ENCODE measurements at regions not wholly inside any gene's neighbourhood (a gene's known extent, or its start where the extent isn't known, plus 50 kb on each side); places are given as distances from the start of the nearest gene placed in this dataset.

DNA sequence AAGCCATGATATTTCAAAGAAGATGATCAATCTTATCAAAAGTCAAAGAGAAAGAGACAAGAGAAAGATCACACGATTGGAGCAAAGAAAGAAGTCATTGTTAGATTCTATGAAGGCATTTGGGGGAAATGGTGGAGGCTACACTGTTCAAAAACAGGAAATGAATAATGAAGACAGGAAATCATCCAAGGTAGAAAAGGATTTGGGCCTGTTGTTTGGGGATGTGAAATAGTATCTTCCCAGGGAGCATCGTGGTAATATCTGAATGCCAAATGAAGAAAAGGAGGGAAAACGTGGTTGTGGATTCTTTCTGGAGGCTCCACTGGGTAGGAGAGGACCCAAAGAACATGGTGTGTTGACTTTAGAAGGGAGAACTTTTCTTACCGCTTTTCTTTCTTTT, 482.4 kb downstream of the NLGN4X start (continued):
- TF ChIP-seq, protein P1, sequence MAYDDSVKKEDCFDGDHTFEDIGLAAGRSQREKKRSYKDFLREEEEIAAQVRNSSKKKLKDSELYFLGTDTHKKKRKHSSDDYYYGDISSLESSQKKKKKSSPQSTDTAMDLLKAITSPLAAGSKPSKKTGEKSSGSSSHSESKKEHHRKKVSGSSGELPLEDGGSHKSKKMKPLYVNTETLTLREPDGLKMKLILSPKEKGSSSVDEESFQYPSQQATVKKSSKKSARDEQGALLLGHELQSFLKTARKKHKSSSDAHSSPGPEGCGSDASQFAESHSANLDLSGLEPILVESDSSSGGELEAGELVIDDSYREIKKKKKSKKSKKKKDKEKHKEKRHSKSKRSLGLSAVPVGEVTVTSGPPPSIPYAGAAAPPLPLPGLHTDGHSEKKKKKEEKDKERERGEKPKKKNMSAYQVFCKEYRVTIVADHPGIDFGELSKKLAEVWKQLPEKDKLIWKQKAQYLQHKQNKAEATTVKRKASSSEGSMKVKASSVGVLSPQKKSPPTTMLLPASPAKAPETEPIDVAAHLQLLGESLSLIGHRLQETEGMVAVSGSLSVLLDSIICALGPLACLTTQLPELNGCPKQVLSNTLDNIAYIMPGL (CRISPR knock-in tag; IDR thresholded peaks at IDR 0.05; ENCODE audit: borderline replicate concordance): no peak
- no peak for TF ChIP-seq SREBF2 (IDR thresholded peaks at IDR 0.05)
- TF ChIP-seq GATA3 (IDR thresholded peaks at IDR 0.05; ENCODE audit: borderline replicate concordance): no peak

DNA sequence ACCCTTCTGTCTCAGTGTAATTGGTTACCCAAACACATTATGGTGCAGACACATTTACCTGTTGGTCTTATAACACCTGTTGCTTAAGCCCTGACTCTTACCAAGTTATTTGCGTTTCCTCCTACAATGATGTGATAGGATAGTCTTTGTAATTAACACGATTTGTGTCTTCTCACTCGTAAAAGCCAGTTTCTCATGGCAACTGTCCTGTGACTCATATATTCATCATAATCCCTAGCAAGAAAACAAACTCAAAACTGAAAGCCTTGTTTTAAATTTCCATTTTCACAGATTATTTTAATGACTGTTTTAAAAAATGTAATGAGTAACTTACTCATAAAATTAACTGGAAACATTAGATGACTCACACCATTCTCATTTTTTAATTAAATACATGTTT, 495.2 kb downstream of the NLGN4X start:
- ATAC-seq: no peak
- CTCF ChIA-PET: no interaction called here
- H3K9me3 ChIP-seq: no peaks in the 10 kb centered on the region
- POLR2A ChIA-PET: no interaction called here
- no peak overlapping the region for H3K27ac ChIP-seq
- no peak for FAIRE-seq
- no peak overlapping the region for H3K4me2 ChIP-seq
- H3K4me1 ChIP-seq: no peaks in the 10 kb centered on the region
- WGBS (ENCODE audit: missing lambda C conversion rate): 0% methylated on average over 3 of the region's 3 CpGs
- TF ChIP-seq CHD2 (IDR thresholded peaks at IDR 0.05; ENCODE audit: low read length, partially characterized antibody) (no peak), BHLHE40 (IDR thresholded peaks at IDR 0.05; ENCODE audit: low read depth, low read length) (no peak), CBX2 (IDR thresholded peaks at IDR 0.05; ENCODE audit: borderline replicate concordance, low read depth) (no peak), TP53 (CRISPR knock-in tag; IDR thresholded peaks at IDR 0.05) (no peak), MAZ (IDR thresholded peaks at IDR 0.05; ENCODE audit: borderline replicate concordance, low read depth, low read length) (no peak), HOXB5 (CRISPR knock-in tag; IDR thresholded peaks at IDR 0.05) (no peak), TFCP2L1 (CRISPR knock-in tag; IDR thresholded peaks at IDR 0.05) (no peak), JUNB (IDR thresholded peaks at IDR 0.05) (no peak), ZC3H11A (IDR thresholded peaks at IDR 0.05) (no peak), HDAC2 (IDR thresholded peaks at IDR 0.05) (no peak), EP300 (IDR thresholded peaks at IDR 0.05) (no peak), HOXA7 (CRISPR knock-in tag; IDR thresholded peaks at IDR 0.05) (no peak), ZNF302 (CRISPR knock-in tag; IDR thresholded peaks at IDR 0.05) (no peak), FOSL2 (IDR thresholded peaks at IDR 0.05) (no peak), FOSL2 (CRISPR knock-in tag; IDR thresholded peaks at IDR 0.05) (no peak), RFX5 (IDR thresholded peaks at IDR 0.05) (no peak), RCOR1 (IDR thresholded peaks at IDR 0.05; ENCODE audit: low read depth, low read length) (no peak)
- TF ChIP-seq, protein P1 (CRISPR knock-in tag; IDR thresholded peaks at IDR 0.05; ENCODE audit: borderline replicate concordance): no peak
- TF ChIP-seq, protein P2, sequence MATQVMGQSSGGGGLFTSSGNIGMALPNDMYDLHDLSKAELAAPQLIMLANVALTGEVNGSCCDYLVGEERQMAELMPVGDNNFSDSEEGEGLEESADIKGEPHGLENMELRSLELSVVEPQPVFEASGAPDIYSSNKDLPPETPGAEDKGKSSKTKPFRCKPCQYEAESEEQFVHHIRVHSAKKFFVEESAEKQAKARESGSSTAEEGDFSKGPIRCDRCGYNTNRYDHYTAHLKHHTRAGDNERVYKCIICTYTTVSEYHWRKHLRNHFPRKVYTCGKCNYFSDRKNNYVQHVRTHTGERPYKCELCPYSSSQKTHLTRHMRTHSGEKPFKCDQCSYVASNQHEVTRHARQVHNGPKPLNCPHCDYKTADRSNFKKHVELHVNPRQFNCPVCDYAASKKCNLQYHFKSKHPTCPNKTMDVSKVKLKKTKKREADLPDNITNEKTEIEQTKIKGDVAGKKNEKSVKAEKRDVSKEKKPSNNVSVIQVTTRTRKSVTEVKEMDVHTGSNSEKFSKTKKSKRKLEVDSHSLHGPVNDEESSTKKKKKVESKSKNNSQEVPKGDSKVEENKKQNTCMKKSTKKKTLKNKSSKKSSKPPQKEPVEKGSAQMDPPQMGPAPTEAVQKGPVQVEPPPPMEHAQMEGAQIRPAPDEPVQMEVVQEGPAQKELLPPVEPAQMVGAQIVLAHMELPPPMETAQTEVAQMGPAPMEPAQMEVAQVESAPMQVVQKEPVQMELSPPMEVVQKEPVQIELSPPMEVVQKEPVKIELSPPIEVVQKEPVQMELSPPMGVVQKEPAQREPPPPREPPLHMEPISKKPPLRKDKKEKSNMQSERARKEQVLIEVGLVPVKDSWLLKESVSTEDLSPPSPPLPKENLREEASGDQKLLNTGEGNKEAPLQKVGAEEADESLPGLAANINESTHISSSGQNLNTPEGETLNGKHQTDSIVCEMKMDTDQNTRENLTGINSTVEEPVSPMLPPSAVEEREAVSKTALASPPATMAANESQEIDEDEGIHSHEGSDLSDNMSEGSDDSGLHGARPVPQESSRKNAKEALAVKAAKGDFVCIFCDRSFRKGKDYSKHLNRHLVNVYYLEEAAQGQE (IDR thresholded peaks at IDR 0.05): no peak
- TF ChIP-seq, protein P3, sequence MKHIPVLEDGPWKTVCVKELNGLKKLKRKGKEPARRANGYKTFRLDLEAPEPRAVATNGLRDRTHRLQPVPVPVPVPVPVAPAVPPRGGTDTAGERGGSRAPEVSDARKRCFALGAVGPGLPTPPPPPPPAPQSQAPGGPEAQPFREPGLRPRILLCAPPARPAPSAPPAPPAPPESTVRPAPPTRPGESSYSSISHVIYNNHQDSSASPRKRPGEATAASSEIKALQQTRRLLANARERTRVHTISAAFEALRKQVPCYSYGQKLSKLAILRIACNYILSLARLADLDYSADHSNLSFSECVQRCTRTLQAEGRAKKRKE (CRISPR knock-in tag; IDR thresholded peaks at IDR 0.05; ENCODE audit: low read depth): no peak
- H3K4me3 ChIP-seq: no peak overlapping the region
- no peak for DNase-seq (ENCODE audit: low read depth in 1 of 2, low spot score in 1 of 2)

Measured in A549 (cell line).